ENCODE measurements at regions not wholly inside any gene's neighbourhood (a gene's known extent, or its start where the extent isn't known, plus 50 kb on each side); places are given as distances from the start of the nearest gene placed in this dataset.
"Not testable (repeated sequence)": the region's sequence is repeated elsewhere in the genome, so short reads cannot be mapped to it uniquely, and the experiment has no call there.

GRCh38 chr5:164217464-164217863, 712.0 kb downstream of the MAT2B start:
- no peaks in the 10 kb centered on the region for H3K4me1 Mint-ChIP-seq
- no peak overlapping the region for H3K4me3 Mint-ChIP-seq
- ATAC-seq (no peak), DNase-seq (ENCODE audit: low spot score in 2 of 2) (no peak)
- H3K9me3 Mint-ChIP-seq = peaks cover 10% of the 10 kb centered on the region
- H3K27ac Mint-ChIP-seq = no peak overlapping the region
- no peaks in the 10 kb centered on the region for H3K36me3 Mint-ChIP-seq

GRCh38 chr5:164220522-164220921, 715.1 kb downstream of the MAT2B start:
- H3K9me3 Mint-ChIP-seq = peaks cover 14% of the 10 kb centered on the region
- no peaks in the 10 kb centered on the region for H3K4me1 Mint-ChIP-seq
- DNase-seq (ENCODE audit: low spot score in 2 of 2) (no peak), ATAC-seq (no peak)
- H3K4me3 Mint-ChIP-seq = no peak overlapping the region
- H3K36me3 Mint-ChIP-seq = no peaks in the 10 kb centered on the region
- H3K27ac Mint-ChIP-seq = no peak overlapping the region

GRCh38 chr5:164224236-164224635, 718.8 kb downstream of the MAT2B start:
- no peaks in the 10 kb centered on the region for H3K4me1 Mint-ChIP-seq
- no peak overlapping the region for H3K27ac Mint-ChIP-seq
- H3K36me3 Mint-ChIP-seq = no peaks in the 10 kb centered on the region
- ATAC-seq = no peak
- H3K9me3 Mint-ChIP-seq = peaks cover 6% of the 10 kb centered on the region
- no peak overlapping the region for H3K4me3 Mint-ChIP-seq
- no peak for DNase-seq (ENCODE audit: low spot score in 2 of 2)

GRCh38 chr5:164224772-164225171, 719.4 kb downstream of the MAT2B start:
- H3K4me1 Mint-ChIP-seq = no peaks in the 10 kb centered on the region
- no peak for ATAC-seq

GRCh38 chr5:164230341-164230740, 724.9 kb downstream of the MAT2B start:
- DNase-seq (ENCODE audit: low spot score in 2 of 2) (no peak), ATAC-seq (no peak)
- Mint-ChIP-seq H3K27ac (no peak overlapping the region), H3K9me3 (peaks cover 4% of the 10 kb centered on the region), H3K36me3 (no peaks in the 10 kb centered on the region), H3K4me1 (no peaks in the 10 kb centered on the region), H3K4me3 (no peak overlapping the region)

More at GRCh38 chr5:164224772-164225171, 719.4 kb downstream of the MAT2B start:
- H3K27ac Mint-ChIP-seq = no peak overlapping the region
- H3K9me3 Mint-ChIP-seq = peaks cover 9% of the 10 kb centered on the region
- H3K36me3 Mint-ChIP-seq = no peaks in the 10 kb centered on the region
- no peak overlapping the region for H3K4me3 Mint-ChIP-seq
- DNase-seq (ENCODE audit: low spot score in 2 of 2) = no peak

- ATAC-seq (no peak), DNase-seq (ENCODE audit: low spot score in 2 of 2) (no peak)
- peaks cover 4% of the 10 kb centered on the region for H3K9me3 Mint-ChIP-seq
- H3K36me3 Mint-ChIP-seq = no peaks in the 10 kb centered on the region
- no peak overlapping the region for H3K27ac Mint-ChIP-seq
- no peak overlapping the region for H3K4me3 Mint-ChIP-seq
- H3K4me1 Mint-ChIP-seq = no peaks in the 10 kb centered on the region
Measured at GRCh38 chr5:164233791-164234190, 728.4 kb downstream of the MAT2B start.

- H3K4me1 Mint-ChIP-seq = no peaks in the 10 kb centered on the region
- no peak for ATAC-seq
Measured at GRCh38 chr5:164234321-164234720, 728.9 kb downstream of the MAT2B start.

GRCh38 chr5:164235300-164235891, 730.0 kb downstream of the MAT2B start:
- H3K36me3 Mint-ChIP-seq = no peaks in the 10 kb centered on the region
- H3K27ac Mint-ChIP-seq = no peak overlapping the region
- DNase-seq (ENCODE audit: low spot score in 2 of 2) (no peak), ATAC-seq (no peak)
- no peaks in the 10 kb centered on the region for H3K9me3 Mint-ChIP-seq
- H3K4me1 Mint-ChIP-seq = no peaks in the 10 kb centered on the region
- no peak overlapping the region for H3K4me3 Mint-ChIP-seq

More at GRCh38 chr5:164234321-164234720, 728.9 kb downstream of the MAT2B start:
- Mint-ChIP-seq H3K4me3 (no peak overlapping the region), H3K9me3 (peaks cover 2% of the 10 kb centered on the region), H3K27ac (no peak overlapping the region), H3K36me3 (no peaks in the 10 kb centered on the region)
- no peak for DNase-seq (ENCODE audit: low spot score in 2 of 2)

- H3K36me3 Mint-ChIP-seq = no peaks in the 10 kb centered on the region
- H3K4me1 Mint-ChIP-seq = no peaks in the 10 kb centered on the region
- no peak overlapping the region for H3K27ac Mint-ChIP-seq
- ATAC-seq = no peak
- no peak overlapping the region for H3K4me3 Mint-ChIP-seq
- no peak for DNase-seq (ENCODE audit: low spot score in 2 of 2)
- peaks cover 4% of the 10 kb centered on the region for H3K9me3 Mint-ChIP-seq
Measured at GRCh38 chr5:164237486-164237885, 732.1 kb downstream of the MAT2B start.

- H3K27ac Mint-ChIP-seq; DNase-seq (ENCODE audit: low spot score in 2 of 2); H3K4me3 Mint-ChIP-seq; H3K9me3 Mint-ChIP-seq; ATAC-seq; H3K4me1 Mint-ChIP-seq; H3K36me3 Mint-ChIP-seq: not testable (repeated sequence)
Measured at GRCh38 chr5:164251781-164252180, 746.4 kb downstream of the MAT2B start.

GRCh38 chr5:164253764-164254163, 748.3 kb downstream of the MAT2B start:
- Mint-ChIP-seq H3K27ac (no peak overlapping the region), H3K9me3 (peaks cover 5% of the 10 kb centered on the region), H3K4me1 (no peaks in the 10 kb centered on the region), H3K36me3 (no peaks in the 10 kb centered on the region), H3K4me3 (no peak overlapping the region)
- DNase-seq (ENCODE audit: low spot score in 2 of 2) = no peak
- no peak for ATAC-seq

- no peak for DNase-seq (ENCODE audit: low spot score in 2 of 2)
- Mint-ChIP-seq H3K27ac (no peak overlapping the region), H3K36me3 (no peaks in the 10 kb centered on the region), H3K4me3 (no peak overlapping the region), H3K9me3 (peaks cover 9% of the 10 kb centered on the region), H3K4me1 (no peaks in the 10 kb centered on the region)
- no peak for ATAC-seq
Measured at GRCh38 chr5:164255598-164256213, 750.3 kb downstream of the MAT2B start.

GRCh38 chr5:164256351-164256750, 750.9 kb downstream of the MAT2B start:
- Mint-ChIP-seq H3K27ac (no peak overlapping the region), H3K9me3 (peaks cover 9% of the 10 kb centered on the region), H3K36me3 (no peaks in the 10 kb centered on the region), H3K4me1 (no peaks in the 10 kb centered on the region), H3K4me3 (no peak overlapping the region)
- DNase-seq (ENCODE audit: low spot score in 2 of 2) (no peak), ATAC-seq (no peak)

GRCh38 chr5:164256954-164257353, 751.5 kb downstream of the MAT2B start:
- ATAC-seq (no peak), DNase-seq (ENCODE audit: low spot score in 2 of 2) (no peak)
- H3K4me1 Mint-ChIP-seq = no peaks in the 10 kb centered on the region
- H3K36me3 Mint-ChIP-seq = no peaks in the 10 kb centered on the region
- H3K4me3 Mint-ChIP-seq = no peak overlapping the region
- no peak overlapping the region for H3K27ac Mint-ChIP-seq
- H3K9me3 Mint-ChIP-seq = peaks cover 9% of the 10 kb centered on the region

- H3K36me3 Mint-ChIP-seq = no peaks in the 10 kb centered on the region
- no peak overlapping the region for H3K4me3 Mint-ChIP-seq
- no peak overlapping the region for H3K27ac Mint-ChIP-seq
- H3K4me1 Mint-ChIP-seq = no peaks in the 10 kb centered on the region
- H3K9me3 Mint-ChIP-seq = peaks cover 2% of the 10 kb centered on the region
- ATAC-seq = no peak
- no peak for DNase-seq (ENCODE audit: low spot score in 2 of 2)
Measured at GRCh38 chr5:164265566-164265965, 760.1 kb downstream of the MAT2B start.

GRCh38 chr5:164266571-164266970, 761.2 kb downstream of the MAT2B start:
- Mint-ChIP-seq H3K4me3 (no peak overlapping the region), H3K9me3 (peaks cover 2% of the 10 kb centered on the region), H3K4me1 (no peaks in the 10 kb centered on the region), H3K27ac (no peak overlapping the region), H3K36me3 (no peaks in the 10 kb centered on the region)
- ATAC-seq = no peak
- DNase-seq (ENCODE audit: low spot score in 2 of 2) = no peak
